GM21786 (cell line): ENCODE measurements at regions not wholly inside any gene's neighbourhood (a gene's known extent, or its start where the extent isn't known, plus 50 kb on each side); places are given as distances from the start of the nearest gene placed in this dataset.

ENCODE experiments used
- ATAC-seq: cut with Tn5 transposase; IDR thresholded peaks from one replicate; pipeline ENCODE4 v1.9.1; 2021; ENCODE audit not compliant: unreplicated experiment

- ATAC-seq = no peak
Observed at GRCh38 chr2:187924293-187924692, 367.4 kb upstream of the GULP1 start.

DNA sequence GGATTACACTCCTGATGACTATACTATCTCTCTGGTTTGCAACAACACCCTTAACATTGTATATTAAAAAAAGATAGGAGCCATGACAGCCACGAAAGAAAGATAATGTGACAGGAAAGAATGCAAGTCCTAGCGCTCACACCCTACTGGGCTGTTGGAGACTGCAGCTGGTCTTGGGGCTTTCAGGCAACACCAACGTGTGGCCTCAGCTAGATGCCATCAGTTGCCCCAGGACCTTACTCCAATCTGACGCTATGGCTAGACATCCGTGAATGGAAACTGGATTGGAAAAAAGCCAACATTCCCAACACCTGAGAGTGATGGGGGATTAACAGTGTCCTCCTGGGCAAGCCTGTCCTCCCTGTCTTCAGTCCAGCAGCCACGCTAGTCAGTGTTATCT, 357.4 kb upstream of the GULP1 start:
- ATAC-seq = no peak

- ATAC-seq = no peak
Observed at GRCh38 chr2:187934692-187935091, 357.0 kb upstream of the GULP1 start.

GRCh38 chr2:187935126-187935525, 356.5 kb upstream of the GULP1 start:
- ATAC-seq = no peak

- ATAC-seq = no peak
Observed at GRCh38 chr2:187936228-187936627, 355.4 kb upstream of the GULP1 start.

DNA sequence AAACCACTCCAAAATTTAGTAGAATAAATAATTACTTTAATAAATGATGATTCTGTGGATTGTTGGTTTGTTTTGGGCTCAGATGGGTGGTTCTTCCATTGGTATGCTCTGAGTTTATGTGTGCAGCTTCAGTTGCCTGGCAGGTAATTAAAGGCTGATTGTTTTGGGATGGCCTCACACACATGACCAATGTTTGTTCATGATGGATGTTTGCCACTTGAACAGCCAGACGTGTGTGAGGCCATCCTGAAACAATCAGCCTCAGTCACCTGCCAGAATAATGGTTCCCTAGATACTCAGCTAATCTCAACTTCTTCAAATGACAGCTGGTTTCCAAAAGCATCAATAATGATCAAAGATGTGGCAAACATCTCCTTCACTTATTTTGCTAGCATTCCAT, 352.5 kb upstream of the GULP1 start:
- ATAC-seq = no peak

DNA sequence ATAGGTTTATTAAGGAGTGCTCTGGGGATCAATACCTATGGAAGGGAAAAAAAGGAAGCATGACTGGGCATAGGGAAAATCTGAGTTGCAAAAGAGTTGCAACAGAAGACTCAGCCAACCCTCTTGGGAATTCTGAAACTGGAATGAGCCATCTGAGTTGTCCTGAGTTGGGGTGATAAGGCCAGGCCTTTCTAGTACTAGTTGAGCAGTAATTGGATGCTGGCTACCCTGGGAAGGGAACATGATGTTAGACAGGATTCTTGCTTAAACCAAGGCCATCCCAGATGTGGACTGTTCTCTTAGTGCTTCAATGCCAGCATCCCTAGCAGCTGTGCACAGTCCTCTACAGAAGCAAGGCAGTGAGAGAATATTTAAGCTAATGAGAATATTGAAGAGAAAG, 348.8 kb upstream of the GULP1 start:
- ATAC-seq = no peak

GRCh38 chr2:187943772-187944369, 347.8 kb upstream of the GULP1 start:
- no peak for ATAC-seq

GRCh38 chr2:187949859-187950258, 341.8 kb upstream of the GULP1 start:
- no peak for ATAC-seq

- ATAC-seq = no peak
Observed at GRCh38 chr2:187951470-187952218, 340.0 kb upstream of the GULP1 start.

DNA sequence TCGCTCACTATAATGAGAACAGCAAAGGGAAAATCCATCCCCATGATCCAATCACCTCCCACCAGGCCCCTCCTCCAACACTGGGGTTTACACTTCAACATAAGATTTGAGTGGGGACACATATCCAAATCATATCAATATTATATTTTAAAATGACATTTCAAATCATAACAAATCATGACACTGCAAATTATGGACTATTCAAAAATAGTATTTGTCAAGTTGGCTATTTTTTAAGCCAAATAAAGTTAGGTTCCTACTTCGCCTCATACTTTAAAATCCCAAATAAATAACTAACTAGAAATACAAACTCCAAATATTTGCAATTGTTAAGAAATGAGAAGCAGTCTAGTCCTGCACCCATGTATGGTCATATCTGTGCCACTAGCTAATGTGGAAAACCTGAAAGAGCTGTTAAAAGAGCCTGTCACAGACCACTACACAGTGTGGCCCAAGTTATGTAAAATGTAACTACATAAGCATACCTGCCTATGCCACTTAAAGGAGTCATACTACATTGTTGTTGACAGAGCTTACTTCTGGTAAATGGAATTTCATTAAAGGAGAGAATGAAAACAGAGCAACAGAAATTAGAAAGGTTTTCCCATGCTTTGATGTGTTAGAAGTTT, 334.7 kb upstream of the GULP1 start:
- no peak for ATAC-seq

GRCh38 chr2:187959821-187960220, 331.9 kb upstream of the GULP1 start:
- no peak for ATAC-seq

DNA sequence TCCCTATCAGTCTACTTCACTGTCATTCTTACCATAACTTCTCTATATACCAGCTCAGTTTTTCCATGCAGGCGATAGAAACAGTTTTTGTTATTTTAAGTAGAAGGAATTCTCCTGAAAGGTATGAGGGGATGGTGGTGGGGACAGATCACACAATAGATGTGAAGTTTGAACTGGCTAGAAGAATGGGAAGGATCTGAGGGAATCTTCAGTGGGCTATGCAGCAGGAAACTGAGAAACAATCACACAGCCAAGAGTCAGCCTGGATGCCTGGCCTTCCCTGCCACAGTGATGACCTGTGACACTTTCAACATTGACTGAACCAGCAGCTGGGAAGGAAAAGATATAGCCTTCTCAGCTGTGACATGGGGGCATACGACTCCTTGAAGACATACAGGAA, 329.1 kb upstream of the GULP1 start:
- ATAC-seq = no peak

- no peak for ATAC-seq
Observed at GRCh38 chr2:187964746-187965145, 326.9 kb upstream of the GULP1 start.

DNA sequence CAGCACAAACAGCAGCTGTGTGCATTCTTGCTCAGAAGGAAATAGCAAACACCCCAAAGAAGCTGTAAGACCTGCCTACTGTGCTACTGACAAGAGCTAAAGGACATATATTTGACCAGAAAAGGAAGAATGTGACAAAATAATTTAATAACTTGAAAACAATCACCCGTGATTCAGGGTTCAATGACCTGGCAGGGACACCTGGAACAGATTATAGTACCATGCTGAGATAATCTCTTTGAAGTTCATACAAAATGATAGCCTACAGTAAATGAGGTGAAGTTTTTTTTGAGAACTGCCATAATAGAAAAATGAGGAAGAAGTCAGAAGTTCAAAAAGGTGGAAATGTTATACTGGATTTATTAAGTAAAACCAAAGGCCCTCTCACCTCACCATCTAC, 324.8 kb upstream of the GULP1 start:
- no peak for ATAC-seq

- no peak for ATAC-seq
Observed at GRCh38 chr2:187971893-187972292, 319.8 kb upstream of the GULP1 start.

DNA sequence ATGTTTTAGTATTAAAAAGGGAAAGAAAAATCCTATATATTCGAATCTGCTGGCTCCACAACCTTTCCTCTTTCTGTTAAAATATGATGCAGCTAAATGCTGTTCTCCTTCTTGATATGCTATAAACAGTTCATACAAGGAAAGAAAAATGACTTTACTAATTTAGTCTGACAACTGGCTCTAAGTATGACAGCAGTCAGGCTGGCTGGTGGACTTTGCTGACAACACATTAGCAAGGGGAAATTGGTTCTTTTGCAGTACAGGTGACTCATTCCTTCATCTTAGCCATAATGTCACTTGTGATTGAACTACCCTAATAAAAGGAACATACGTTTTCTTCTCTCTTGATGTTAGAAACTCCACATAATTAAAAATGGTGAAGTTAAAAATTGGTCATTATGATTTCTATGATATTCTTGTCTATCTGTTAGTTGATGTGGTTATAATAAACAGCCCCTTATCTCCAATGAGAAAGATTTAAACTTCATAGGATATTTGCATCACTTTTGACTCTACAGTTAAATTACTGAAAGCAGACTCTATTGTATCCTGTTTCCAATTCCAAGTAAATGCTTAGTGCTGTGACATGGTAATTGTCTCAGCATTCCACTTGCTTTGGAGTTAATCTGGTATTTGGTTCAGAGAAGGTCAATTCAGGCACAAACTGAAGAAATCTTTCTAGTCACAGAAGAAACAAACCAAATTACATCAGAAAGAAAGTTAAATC, 315.3 kb upstream of the GULP1 start:
- ATAC-seq = no peak

DNA sequence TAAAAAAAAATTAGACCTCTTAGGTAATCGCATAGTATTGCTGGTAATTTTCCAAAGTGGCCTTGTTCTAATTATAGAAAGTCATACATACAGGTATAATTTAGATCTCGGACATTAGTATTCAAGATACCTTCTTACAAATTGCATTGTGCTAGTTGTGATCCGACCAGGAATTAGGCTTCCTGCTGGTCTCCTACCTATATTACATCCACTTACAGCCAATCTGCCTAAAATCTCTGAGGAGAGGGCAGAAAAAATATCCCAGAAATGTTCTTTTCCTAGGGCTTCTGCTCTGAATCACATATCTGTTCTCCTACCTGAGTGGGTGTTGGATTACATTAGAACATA, 314.7 kb upstream of the GULP1 start:
- no peak for ATAC-seq

DNA sequence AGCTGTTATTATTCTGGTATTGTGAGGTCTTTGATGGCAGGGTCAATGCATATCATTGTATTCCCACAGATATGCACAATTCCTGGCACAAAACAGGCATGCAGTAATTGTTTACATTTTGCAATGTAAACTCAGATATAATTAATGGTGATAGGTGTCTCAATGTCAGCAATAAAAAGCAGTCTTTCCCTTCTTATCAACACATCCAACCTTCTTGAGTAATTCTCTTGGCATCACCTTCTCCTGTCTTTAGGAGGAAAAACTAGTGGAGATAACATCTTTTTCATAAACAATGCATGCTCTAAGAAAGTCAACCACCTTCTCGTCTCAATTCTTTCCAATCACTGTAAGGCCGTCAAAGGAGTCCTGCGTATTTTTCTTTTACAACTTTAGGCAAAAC, 313.3 kb upstream of the GULP1 start:
- no peak for ATAC-seq

DNA sequence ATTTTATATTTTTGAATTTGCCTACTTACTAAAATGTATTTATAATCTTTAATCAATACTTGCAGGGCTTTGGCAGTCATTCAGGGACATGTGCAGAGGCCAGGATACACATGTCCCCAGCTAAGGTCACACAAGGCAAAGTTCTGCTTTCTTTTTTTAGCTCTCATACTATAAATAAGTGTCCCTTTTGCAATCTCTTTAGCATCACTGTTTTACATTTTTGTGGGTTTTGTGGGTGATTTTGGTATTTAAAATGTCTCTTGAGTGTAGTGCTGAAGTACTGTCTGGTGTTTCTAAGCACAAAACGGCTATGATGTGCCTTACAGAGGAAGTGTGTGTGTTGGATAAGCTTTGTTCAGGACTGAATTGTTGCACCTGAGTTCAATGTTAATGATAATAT, 309.0 kb upstream of the GULP1 start:
- ATAC-seq = peak; percentile 88

GRCh38 chr2:187985195-187985594, 306.5 kb upstream of the GULP1 start:
- no peak for ATAC-seq

DNA sequence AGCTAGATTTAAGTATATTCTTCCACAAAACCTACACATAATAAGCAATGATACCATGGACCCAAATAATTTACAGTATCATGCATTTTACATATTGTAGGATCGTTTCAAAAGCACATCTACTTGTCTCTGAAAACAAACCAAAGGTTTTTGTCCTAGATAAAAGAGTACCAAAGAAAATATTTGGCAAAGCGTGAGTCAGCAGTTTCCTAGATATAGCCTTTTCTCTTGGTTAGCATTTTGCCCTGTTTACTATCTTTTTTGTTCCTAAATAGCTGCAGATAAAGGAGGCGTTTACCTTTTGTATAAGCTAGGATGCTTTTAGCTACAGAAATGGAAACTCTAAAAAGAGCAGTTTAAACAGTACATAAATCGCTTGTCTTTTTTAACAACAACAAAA, 305.8 kb upstream of the GULP1 start:
- ATAC-seq = no peak
